GM19372 (cell line): ENCODE measurements at regions not wholly inside any gene's neighbourhood (a gene's known extent, or its start where the extent isn't known, plus 50 kb on each side); places are given as distances from the start of the nearest gene placed in this dataset.

Source experiments
- ATAC-seq: cut with Tn5 transposase; IDR thresholded peaks from one replicate; pipeline ENCODE4 v1.9.1; 2021; ENCODE audit warnings: mild to moderate bottlenecking, low read depth, moderate library complexity; ENCODE audit not compliant: unreplicated experiment

DNA sequence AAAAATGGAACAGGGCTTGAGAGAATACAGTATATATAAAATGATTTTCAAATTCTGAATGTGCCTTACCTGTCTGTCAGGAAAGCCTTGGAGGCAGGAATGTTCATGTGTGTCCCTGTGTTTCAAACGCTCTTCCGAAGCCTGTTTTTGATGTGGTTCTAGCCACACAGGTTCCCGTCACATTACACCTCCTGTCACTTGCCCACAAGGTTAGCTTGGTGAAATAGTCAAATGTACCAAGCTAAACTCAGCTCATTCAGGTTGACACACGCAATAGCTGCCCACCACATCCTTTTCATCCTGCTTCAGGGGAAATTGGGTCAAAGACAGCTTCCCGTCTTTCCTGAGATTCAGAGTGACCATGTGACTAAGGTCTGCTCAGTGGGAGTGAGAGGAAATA, 574.0 kb downstream of the EFNB2 start:
- no peak for ATAC-seq

DNA sequence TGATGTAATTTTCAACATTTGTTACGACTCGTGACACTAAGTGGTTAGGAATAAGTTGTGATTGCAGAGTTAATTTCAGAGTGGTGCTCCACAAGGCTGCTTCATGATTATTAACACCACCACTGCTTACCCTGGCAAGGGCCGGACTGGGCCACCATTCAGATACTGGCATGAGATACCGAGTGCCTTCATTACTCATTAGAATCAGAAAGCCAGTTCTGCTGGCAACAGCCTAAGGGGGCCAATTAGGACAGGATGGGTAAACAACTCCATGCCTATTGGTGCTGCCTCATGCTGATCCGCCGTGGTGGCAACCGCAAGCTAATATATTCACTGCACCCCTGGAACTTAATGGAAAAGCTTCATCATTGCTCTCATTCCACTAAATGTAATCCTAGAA, 575.1 kb downstream of the EFNB2 start:
- ATAC-seq, result no peak

DNA sequence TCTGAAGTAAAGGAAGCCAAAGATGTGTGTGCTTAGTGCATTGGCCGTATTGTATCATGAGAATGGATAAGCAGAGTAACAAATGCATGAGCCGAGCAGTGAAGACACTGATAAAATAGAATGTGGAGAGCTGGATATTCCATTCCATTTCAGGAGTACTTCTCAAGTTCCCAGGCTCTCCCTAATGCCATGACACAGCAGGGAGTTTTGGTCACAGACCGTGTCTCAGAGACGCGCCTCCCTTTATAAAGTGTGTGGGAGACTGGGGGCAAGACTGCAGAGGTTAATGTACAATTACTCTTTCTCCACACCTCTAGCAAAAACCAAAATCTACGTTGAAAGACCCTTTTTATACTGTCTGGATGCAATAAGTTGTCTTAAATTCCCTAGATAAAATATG, 575.6 kb downstream of the EFNB2 start:
- no peak for ATAC-seq

DNA sequence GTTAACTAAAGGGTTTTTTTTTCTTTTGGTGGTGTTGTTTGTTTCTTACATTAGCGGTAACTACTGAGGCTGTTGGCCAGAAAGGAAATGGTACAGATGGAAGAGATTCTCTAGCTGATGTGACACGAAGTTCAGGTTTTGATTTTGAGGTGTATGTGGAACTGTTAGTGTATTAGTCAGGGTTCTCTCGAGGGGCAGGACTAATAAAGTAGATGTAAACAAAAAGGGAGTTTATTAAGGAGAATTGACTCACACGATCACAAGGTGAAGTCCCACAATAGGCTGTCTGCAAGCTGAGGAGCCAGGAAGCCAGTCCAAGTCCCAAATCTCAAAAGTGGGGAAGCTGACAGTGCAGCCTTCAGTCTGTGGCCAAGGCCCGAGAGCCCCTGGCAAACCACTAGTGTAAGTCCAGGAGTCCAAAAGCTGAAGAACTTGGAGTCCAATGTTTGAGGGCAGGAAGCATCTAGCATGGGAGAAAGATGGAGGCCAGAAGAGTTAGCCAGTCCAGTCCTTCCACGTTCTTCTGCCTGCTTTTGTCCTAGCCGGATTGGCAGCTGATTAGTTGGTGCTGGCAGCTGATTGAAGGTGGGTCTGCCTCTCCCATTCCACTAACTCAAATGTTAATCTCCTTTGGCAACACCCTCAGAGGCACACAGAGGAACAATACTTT, 577.6 kb downstream of the EFNB2 start:
- no peak for ATAC-seq

DNA sequence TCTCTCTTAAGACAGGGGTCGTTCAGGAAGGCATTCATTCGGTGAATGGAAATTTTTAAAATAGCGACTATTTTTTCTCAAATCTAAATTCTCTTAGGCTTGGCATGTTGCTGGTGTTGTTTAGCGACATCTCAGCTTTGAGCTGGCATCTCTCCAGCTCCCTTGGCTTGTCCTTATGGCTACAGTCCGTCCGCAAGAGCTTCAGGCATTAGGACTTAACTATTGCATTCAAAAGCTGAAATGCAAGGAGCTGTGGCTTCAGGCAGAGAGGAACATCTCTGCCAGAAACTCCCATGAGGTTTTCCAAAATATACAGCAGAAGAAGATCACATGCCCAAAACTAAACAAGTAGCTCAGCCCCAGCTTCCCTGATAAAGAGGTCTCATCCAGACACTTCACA, 578.5 kb downstream of the EFNB2 start:
- ATAC-seq, result no peak

DNA sequence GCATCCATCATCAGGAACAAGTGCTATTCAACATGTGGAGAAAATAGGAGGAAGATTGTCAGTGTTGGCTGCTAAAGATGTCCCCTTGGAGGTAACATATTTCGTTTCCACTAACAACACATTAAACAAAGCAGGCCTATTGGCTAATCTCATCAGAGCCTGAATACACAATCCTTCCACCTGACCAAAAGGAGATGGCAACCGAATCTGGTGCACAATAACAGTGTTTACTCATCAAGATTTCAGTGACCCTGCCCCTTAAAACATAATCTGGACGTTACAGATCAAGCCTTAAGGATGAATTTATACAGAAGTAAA, 582.5 kb downstream of the EFNB2 start:
- ATAC-seq, result no peak

DNA sequence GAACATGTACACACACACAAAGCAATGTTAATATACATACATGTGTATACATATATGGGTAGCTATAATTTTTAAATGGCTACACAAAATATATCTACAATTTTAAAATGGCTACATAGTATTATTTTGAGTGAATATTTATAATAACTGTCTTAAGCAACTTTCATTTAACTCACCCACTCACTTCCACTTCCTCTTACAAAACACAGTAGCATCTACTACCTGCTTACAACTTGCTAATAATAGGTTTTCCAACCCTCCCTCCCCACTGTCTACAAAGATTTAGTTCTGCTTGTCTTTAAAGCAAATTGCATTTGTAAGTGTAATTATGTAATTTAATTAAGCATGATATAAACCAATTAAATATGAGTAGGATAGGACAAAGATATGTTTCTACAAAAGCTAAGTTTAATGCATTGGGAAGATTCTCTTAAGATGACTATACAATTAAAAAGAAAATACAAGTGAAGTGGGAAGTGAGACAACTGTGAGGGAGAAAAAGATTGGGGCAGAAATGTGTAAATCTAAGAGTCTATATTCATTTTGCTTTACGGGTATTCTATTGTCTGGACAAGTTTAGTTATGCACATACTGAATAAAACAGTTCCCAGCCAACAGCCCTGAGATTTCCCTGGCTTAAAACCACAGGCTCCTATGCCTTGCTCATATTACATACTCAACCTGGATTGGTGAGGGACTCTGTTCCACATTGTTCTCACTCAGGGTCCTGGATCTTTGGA, 583.1 kb downstream of the EFNB2 start:
- ATAC-seq, result no peak

DNA sequence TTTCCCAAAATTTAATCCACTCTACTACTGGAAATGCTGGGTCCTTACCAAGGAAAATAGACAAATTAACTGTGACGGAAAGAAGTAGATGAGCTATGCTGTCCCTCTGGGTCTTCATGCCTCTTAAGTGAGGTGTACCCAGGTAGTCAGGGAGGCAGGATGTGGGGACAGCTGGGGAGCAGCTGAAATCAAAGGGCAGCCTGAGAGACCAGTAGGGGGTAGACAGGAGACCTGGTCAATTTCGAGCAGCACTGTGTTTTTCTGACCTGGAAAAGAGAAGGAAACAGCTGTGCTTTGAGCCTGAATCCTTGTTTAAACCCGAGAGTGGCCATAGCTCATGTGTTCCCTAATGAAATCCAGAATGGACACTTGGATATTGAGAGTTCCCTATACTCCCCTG, 587.3 kb downstream of the EFNB2 start:
- no peak for ATAC-seq

DNA sequence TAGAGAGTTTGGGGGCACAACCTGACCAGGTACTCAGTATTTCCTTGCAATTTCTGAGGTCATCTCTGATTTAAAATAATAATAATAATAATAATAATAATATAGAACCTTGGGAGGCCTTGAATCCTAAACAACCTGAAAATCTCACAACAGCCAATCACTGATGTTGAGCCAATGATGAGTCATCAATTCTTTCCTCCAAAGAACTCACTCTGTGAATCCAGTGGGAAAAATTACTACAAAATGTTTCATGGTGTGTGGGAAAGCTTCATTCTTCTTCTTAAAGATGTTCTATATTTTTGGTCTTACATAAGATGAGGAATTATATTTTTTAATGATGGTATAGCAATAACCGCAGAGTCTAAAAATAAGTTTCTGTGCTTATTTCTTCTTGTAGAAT, 594.6 kb downstream of the EFNB2 start:
- no peak for ATAC-seq

DNA sequence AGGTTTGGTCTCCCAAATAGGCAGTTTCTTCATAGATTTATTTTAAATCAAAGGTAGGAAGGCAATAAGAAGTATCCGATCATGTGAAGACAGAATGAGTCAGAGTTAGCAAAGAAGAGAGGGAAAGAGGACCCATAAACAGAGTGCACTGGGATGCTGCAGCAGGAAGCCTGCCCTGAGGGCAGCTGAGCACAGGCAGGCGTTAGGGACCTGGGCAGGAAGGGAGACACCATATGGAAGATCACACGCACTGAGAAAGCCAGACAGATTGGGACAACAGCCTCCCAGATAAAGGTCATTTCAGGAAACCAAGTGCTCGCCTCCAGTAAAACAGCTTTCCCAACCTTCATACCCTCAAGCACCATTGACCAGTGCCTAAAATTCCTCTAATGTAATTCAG, 598.0 kb downstream of the EFNB2 start:
- no peak for ATAC-seq

DNA sequence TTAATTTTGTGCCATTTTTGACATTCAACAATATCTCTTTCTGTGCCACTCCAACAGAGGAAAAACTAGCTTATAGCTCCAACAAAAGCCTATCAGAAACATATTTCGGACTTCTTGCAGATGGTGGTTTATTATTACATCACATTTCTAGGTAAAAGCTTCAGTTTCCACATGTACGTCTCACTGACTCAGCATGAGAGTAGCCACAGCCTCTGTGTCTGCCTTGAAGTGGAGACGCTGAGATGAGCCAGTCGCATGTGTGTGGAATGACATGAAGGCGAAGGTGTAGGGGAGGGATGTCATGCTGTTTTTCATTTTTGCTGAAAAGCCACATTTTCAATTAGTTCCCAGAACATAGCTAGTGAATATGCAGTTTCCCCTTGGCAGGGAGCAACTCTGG, 598.6 kb downstream of the EFNB2 start:
- no peak for ATAC-seq

DNA sequence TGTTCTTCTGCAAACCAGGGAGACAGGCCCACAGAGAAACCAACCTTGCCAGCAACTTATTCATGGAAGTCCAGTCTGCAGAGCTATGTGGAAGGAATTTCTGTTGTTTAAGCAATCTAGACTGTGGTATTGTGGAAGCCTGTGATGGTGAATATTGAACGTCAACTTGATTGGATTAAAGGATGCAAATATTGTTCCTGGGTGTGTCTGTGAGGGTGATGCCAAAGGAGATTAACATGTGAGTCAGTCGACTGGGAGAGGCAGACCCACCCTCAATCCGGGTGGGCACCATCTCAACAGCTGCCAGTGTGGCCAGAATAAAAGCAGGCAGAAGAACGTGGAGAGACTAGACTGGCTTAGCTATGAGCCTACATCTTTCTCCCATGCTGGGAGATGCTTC, 606.0 kb downstream of the EFNB2 start:
- ATAC-seq, result no peak

DNA sequence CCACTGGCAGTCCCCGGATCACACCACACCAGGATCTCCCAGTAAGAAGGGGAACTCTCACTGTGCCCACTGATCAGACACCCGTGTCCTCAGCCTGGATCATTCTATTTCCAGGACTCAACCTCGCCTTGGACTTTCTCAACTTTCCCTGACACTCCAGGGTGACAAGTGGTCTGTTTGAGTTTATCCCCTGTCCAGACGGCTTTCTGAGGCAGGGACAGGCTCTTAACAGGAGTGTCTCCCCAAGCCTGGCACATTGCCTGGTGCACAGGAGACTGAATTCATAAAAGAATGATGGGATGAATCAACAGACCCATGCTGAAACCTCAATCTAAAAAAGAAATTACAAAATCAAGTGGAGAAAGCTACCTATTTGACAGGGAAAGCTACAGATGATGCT, 606.6 kb downstream of the EFNB2 start:
- ATAC-seq, result no peak

DNA sequence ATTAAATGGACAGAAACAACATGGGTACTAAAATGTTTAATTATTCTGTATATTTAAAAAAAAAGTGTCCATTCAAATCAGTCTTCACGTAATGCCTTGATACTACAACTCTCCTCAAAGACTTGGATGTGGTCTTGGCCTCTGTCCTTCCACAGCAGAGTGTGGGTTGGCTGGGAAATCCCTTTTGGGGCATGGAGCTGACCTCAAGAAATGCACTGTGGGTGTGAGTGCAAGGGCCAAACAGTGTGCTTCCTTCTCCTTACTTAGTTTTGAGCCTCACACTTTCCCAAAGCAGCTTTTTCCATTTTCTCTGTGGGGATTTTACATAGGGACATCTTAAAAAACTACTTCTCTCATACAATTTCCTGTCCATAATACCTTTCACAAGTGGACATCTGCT, 607.4 kb downstream of the EFNB2 start:
- no peak for ATAC-seq

DNA sequence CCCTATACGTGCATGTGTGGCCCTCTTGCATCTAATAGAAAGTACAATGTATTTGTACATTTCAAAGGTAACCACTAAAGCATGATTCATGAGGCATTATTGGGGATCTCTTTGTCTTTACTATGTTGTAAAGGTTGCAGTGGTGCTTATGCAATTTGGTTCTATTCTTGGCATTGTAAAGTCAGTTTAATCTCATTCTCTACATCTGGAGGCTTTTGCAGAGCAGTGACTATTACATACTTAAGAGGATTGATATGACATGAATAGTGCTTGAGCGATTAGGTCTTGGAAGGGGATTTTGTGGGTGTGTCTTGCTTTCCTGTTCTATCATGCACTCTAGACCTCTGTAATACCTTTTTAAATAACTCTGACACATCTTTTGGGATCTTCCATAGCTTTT, 610.0 kb downstream of the EFNB2 start:
- ATAC-seq, result no peak

DNA sequence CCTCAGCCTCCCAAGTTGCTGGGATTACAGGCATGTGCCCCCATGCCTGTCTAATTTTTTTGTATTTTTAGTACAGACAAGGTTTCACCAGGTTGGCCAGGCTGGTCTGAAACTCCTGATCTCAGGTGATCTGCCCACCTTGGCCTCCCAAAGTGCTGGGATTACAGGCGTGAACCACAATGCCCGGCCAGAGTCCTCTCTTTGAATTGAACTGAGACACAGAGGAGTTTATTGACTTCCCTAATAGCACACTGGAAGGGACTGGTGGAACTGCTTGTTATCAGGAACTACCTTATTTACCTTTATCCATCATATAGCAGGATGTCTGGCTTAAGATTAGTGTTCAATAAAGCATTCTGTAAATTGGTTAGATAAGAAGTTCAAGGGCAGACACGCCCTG, 613.8 kb downstream of the EFNB2 start:
- no peak for ATAC-seq

DNA sequence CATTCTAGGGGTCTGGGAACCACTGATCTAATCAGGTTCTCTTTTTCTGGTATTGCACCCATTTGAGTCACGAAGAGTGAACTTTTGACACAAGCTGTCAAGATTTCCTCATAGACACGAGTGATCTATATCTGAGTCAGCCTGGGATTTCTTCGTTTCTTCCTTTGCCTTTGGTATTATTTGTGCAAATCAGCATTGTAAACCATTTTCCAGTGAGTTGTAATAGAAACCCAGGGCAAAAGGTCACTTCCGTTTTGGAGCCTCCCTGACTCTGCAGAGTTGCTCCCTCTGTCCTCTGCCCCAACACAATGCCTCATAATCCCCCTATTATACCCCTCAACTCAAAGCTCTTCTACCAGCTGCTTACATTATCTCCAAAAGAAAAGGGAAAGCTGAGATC, 615.1 kb downstream of the EFNB2 start:
- ATAC-seq, result no peak

DNA sequence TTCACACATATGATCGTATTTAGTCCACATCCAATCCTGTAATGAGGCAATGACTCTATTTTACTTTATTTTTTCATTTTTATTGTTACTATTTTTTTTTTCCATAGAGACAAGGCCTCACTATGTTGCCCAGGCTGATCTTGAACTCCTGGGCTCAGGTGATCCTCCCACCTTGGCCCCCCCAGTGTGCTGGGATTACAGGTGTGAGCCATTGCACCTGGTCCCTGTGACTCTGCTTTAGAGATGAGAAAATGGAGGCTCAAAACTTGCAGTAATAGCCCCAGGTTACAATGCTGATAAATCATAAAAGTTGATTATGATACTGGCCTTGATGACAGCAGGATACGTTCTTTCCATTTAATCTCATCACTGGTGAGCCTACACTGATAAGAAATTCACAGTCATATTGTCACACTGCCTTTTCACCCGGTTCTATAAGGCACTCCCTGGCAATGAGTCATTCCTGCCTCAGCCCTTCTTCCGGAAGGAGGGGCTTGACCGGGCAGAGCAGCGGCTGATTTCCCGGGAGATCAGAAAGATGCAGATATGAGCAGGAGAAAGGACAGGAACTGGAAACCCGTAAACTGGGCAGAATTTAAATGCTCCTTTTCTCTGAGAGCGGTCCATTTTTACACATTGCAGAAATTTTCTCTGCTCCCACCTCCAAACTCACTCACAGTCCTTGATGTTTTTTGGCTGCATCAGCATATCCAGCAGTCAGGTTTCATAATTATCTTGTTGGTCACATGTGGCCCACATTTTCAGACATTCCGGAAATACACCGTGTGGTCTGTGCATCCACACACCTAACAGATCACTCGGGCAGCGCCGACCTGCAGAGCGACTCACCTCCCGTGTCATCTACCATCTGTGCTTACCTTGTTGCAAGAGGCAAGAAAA, 616.4 kb downstream of the EFNB2 start:
- no peak for ATAC-seq

DNA sequence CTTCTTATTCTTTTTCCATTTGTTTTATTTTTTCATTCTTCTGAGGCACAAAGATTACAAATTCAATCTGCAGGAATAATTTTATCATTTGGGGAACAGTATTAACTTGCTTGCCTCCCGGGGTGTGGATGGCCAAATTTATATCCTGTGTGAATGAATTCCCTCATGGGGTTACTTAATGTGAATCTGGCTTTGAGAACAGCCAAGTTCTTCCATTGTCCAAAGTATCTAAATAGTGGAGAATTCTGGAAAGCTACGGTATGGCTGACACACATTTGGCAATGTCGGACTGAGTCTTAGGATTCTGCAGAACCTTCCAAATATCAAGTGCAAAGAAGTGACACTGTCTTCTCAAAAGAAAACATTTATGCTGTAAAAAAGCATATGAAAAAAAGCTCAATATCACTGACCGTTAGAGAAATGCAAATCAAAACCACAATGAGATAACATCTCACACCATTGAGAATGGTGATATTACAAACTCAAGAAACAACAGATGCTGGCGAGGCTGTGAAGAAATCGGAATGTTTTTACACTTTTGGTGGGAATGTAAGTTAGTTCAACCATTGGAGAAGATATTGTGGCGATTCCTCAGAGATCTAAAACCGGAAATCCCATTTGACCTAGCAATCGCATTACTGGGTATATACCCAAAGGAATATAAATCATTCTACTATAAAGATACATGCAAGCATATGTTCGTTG, 620.2 kb downstream of the EFNB2 start:
- ATAC-seq, result no peak

DNA sequence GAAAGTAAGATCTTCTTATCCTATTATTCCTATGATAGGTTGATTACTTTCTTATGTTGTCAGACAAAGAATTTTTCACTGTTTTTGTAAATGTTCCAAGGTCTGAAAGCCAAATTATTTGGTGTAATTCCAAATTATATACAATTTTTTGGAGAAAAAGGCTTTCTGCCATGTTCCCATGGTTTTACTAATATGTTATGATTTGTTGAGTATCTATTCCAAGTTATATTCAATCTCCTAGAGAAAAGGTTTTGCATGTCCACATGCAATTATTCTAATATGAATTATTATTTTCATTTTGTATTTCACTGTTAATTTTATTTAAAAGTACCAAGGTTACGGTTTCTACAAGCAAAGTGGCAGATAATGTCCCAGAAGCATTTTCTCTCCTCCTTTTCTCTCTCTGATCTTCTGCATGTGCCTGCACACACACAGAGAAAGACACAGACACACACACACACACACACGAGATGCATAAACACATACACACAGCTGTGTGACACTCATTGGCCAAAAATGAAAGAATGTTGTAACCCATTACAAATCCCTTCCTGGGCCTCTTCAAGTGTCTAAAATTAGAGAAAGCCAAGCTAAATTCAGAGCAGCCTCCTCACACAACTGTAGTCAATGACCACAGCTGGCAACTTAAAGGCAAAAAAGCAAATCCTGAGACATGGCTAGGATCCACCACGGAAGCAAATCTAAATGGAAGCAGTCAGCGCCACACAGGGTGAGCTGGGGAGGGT, 621.0 kb downstream of the EFNB2 start:
- ATAC-seq, result no peak
